ENCODE measurements at regions not wholly inside any gene's neighbourhood (a gene's known extent, or its start where the extent isn't known, plus 50 kb on each side); places are given as distances from the start of the nearest gene placed in this dataset.
"Not testable (repeated sequence)": the region's sequence is repeated elsewhere in the genome, so short reads cannot be mapped to it uniquely, and the experiment has no call there.

DNA sequence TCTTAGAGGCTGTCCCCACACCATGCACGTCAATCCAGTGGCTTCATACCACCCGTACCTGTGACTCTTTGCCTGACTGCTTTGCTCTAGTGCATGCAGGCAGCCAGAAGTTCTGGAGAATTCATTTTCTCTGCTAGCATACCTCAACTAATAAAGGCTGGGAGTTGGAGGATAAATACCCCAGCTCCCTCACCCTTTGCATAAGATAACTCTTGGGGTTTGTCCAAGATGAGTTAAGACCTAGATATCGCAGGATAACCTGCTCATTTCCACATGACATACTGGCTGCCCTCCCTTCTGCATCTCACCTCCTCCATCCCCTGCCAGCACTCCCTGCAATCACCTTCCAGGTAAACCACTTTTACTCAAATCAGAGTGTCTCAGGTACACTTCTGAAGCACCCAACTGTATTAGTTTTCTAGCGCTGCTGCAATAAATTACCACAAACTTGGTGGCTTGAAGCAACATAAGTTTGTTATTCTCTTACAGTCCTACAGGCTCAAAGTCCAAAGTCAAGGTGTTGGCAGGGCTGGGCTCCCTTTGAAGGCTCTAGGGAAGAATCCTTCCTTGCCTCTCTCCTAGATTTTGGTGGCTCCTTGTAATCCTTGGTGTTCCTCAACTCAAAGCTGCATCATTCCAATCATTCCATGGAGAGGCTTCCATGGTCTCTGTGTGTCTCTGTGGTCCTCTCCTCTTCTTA is 146.8 kb downstream of the CRLF3 start (continued):
- no peak for TF ChIP-seq CREM (CRISPR knock-in tag; IDR thresholded peaks at IDR 0.05)

DNA sequence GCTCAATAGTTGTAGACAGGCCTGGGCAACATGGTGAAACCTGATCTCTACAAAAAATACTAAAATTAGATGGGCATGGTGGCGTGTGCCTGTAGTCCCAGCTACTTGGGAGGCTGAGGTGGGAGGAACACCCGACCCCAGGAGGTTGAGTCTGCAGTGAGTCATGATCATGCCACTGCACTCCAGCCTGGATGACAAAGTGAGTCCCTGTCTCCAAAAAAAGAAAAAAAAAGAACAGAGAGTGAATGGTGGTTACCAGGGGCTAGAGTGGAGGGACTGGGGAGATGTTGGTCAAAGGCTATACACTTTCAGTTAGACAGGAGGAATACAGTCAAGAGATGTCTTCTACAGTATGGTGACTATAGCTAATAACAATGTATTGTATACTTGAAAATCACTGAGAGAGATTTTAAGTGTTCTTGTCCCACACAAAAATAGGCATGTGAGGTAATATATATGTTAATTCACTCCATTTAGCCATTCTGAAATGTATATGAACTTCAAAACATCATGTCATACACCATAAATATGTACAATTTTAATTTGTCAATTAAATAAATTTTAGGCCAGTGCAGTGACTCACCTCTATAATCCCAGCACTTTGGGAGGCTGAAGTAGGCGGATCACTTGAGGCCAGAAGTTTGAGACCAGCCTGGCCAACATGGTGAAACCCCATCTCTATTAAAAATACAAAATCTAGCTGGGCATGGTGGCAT is 148.6 kb downstream of the CRLF3 start:
- CTCF ChIA-PET; H3K27me3 Mint-ChIP-seq (ENCODE audit: low read depth); H3K4me3 Mint-ChIP-seq; H3K36me3 Mint-ChIP-seq; DNase-seq (ENCODE audit: low spot score); H3K9me3 Mint-ChIP-seq; H3K27ac Mint-ChIP-seq; ATAC-seq; H3K4me1 Mint-ChIP-seq; POLR2A ChIA-PET: not testable (repeated sequence)

DNA sequence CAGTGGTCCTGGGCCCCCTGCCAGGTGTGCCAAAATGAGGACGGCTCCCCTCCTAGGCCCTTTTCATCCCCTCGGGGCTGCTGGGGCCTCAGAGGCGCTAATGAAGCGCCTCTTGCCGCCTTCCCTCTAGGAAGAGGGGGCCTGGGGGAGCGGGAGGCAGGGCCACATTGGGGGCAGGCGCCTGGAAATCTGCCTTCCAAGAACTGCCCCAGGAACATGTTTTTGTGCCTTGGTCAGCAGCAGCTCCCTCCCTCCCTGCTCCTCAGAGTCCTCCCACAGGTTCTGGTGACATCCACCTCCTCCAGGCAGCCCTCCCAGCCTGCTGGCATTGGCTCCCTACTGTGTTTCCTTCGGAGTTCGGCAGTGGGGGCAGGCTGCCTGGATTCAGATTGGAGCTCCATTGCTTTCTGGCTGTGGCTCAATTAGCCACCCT is 155.3 kb downstream of the CRLF3 start:
- ATAC-seq (peak; percentile 70), DNase-seq (ENCODE audit: low spot score) (peak; percentile 61)
- TF ChIP-seq ZNF263 (CRISPR knock-in tag; IDR thresholded peaks at IDR 0.05; ENCODE audit: low read depth) (peak; percentile 94), GTF2I (CRISPR knock-in tag; conservative IDR thresholded peaks at IDR 0.05) (0 out of 2 replicates have a peak, but pooled peaks have one; percentile 39), ZNF423 (CRISPR knock-in tag; IDR thresholded peaks at IDR 0.05) (peak; percentile 29; the same call in 1 of the 2 replicates)
- peak overlapping the region; percentile 66 for H3K4me3 Mint-ChIP-seq
- CTCF ChIA-PET; H3K4me1 Mint-ChIP-seq; H3K27me3 Mint-ChIP-seq (ENCODE audit: low read depth); H3K9me3 Mint-ChIP-seq; H3K36me3 Mint-ChIP-seq; POLR2A ChIA-PET: not testable (repeated sequence)
- H3K27ac Mint-ChIP-seq, result peak overlapping the region; percentile 98

DNA sequence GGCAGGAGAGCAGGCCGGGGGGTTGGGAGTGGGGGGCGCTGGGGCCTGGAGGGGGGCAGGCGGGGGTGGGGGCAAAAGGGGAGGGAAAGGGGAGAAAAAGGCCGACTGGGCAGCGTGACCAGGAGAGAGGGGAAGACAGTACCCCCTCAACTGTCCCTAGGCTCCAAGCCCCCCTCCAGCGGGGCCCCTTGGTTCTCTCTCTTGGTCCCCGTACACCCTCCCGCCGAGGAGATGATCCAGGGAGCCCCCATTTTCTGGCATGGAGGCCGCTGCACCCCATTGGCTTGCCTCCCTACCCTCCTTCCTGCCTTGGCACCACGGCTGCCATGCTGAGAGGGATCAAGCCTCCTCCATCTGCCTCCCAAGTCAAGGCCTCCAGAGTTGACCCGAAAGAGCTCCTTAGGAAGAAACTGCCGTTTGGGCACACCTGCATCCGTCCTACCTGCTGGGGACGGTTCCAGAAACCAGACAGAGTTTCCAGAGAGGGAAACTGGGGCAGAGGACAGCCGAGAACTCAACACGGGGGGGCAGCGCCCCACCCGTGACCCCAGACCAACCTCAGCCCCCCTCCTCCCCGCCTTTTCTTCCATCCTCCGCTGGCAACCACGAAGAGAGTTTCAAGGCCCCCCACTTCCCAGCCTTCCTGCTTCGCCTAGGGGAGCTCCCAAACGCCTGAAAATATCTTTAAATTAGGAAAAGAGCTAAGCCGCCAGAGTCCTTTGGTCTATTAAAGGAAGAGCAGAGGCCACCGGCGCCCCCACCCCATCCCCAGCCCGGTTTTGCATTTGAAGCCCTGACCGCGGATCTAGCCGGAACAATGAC is 155.9 kb downstream of the CRLF3 start:
- peak; percentile 9; the same call in 1 of the 2 replicates for ATAC-seq
- 0 out of 2 replicates have a peak, but pooled peaks have one; percentile 0 for TF ChIP-seq ZNF263 (CRISPR knock-in tag; IDR thresholded peaks at IDR 0.05; ENCODE audit: low read depth)
- DNase-seq (ENCODE audit: low spot score); H3K27me3 Mint-ChIP-seq (ENCODE audit: low read depth); H3K36me3 Mint-ChIP-seq; CTCF ChIA-PET; POLR2A ChIA-PET; H3K9me3 Mint-ChIP-seq; H3K27ac Mint-ChIP-seq: not testable (repeated sequence)
- Mint-ChIP-seq H3K4me1 (peaks cover 12% of the 10 kb centered on the region), H3K4me3 (peak overlapping the region; percentile 66)

DNA sequence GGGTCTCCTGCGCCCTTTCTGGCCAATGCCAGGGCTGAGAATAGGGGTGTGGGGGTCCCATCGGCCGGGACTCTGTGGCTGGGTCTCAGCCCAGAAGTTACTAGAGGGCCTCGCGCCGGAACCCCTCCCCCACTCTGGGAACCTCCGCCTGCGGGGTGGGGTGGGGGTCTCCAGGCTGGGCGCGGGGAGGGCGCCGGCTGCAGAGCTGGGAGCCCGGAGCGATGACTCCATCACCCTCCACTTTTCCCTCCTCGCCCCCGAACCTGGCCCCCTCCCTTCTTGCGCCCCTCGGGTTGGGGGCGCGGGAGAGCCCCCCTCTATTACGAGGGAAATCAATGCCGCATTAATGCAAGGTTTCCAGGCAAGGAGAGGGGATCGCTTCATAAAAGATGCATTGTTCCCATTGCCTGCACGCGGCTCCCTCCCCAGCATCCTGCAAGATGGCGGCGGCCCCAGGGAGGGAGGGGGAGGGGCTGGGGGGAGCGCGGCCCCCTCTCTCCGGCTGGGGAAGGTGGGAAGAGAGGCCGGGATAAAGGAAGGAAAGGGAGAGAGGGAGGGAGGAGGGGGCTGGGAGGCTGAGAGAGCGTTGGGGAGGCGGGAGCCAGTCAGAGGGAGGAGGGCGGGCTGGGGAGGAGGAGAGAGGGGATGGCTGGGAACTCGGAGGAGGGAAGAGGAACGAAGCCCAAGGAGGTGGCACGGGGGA is 156.7 kb downstream of the CRLF3 start:
- Mint-ChIP-seq H3K4me1 (peaks cover 13% of the 10 kb centered on the region), H3K4me3 (peak overlapping the region; percentile 70)
- ATAC-seq (peak; percentile 33), DNase-seq (ENCODE audit: low spot score) (peak; percentile 63)
- H3K27me3 Mint-ChIP-seq (ENCODE audit: low read depth); CTCF ChIA-PET; H3K36me3 Mint-ChIP-seq; POLR2A ChIA-PET; H3K27ac Mint-ChIP-seq; H3K9me3 Mint-ChIP-seq: not testable (repeated sequence)
- TF ChIP-seq ZNF263 (CRISPR knock-in tag; IDR thresholded peaks at IDR 0.05; ENCODE audit: low read depth), result 0 out of 2 replicates have a peak, but pooled peaks have one; percentile 15

DNA sequence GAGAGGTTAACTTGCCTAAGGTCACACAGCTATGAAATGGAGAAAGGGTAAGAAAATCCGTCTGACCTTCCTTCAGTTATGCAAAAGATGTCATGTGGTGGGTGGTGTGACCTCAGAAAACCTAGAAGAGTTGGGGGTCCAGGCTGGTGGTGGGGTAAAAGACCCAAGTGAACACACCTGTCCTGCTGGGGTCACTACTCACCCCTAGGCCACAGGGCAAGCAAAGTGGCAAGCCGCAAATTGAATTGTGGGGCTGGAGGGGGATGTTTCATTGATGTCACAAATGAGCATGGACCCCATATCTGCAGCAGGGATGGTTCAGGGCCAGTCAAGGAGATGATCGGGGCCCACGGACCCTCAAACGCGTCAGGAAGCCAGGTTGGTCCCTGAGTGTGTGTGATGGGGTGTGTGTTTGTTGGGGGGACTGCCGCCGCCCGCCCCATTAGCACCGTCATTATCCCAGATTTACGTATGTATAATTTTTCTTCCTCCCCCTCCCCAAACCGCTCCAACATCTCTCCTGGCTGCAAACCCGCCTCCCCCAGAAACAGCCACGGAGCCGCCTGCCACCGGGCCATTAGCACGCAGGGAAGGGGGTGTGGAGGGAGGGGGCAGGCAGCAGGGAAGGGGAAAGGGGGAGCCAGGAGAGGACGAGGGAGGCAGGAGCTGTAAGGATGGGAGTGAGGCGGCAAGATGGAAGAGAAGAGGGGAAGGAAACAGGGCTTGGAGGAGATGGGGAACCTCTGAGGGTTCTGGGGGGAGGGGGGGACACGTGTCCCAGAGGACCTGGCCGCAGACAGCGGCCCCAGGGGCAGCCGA is 157.4 kb downstream of the CRLF3 start:
- CTCF ChIA-PET, result not testable (repeated sequence)
- Mint-ChIP-seq H3K4me1 (peaks cover 13% of the 10 kb centered on the region), H3K27ac (peak overlapping the region; percentile 63)

More for the DNA sequence above, 157.4 kb downstream of the CRLF3 start:
- H3K36me3 Mint-ChIP-seq; H3K27me3 Mint-ChIP-seq (ENCODE audit: low read depth); POLR2A ChIA-PET; H3K9me3 Mint-ChIP-seq; DNase-seq (ENCODE audit: low spot score): not testable (repeated sequence)
- H3K4me3 Mint-ChIP-seq, result peak overlapping the region; percentile 70
- peak; percentile 6 for ATAC-seq

Measured in WTC11 (cell line).